Sciatic nerve (tissue), 2 donors: ENCODE measurements at regions not wholly inside any gene's neighbourhood (a gene's known extent, or its start where the extent isn't known, plus 50 kb on each side); places are given as distances from the start of the nearest gene placed in this dataset.

Experiments used
- ATAC-seq: fragments of 200-7000 bp; cut with Tn5 transposase; one replicate; pipeline ENCODE4 v1.9.1; 2020; ENCODE audit warnings: mild to moderate bottlenecking, moderate library complexity
- DNase-seq: peaks from one replicate; pipeline ENCODE4 v3.0.0-alpha.2; 2020; ENCODE audit warnings: low spot score
- intact Hi-C: fragments of 100-400 bp; cut with DNase I; formaldehyde crosslinking; loops from one replicate; pipeline ENCODE4 v1.14.2; 2022
- donor health status: DM: no; HTN: no; CAD: no.
- donor health status: DM: no; HTN: no; CAD: no.

DNA sequence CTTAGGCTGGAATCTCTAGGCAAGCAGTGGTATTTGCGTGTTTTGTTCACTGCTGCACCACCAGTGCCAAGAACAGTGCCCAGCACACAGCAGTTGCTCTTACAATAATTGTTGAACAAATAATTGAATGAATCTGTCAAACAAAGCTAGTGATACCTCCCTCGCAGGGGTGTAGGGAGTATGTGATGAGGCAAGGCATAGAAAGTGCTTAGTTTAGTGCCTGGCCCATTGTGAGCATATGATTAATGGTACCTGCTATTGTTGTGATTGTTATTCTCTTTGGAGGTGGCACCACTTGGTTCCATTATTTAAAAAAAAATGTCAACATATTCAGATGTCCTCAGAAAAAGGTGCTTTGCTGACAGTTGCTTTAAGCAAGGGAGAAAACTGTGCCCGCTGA is 210.1 kb upstream of the TBX3 start:
- intact Hi-C loops: no loop called here
- no peak for DNase-seq
- ATAC-seq: no peak

DNA sequence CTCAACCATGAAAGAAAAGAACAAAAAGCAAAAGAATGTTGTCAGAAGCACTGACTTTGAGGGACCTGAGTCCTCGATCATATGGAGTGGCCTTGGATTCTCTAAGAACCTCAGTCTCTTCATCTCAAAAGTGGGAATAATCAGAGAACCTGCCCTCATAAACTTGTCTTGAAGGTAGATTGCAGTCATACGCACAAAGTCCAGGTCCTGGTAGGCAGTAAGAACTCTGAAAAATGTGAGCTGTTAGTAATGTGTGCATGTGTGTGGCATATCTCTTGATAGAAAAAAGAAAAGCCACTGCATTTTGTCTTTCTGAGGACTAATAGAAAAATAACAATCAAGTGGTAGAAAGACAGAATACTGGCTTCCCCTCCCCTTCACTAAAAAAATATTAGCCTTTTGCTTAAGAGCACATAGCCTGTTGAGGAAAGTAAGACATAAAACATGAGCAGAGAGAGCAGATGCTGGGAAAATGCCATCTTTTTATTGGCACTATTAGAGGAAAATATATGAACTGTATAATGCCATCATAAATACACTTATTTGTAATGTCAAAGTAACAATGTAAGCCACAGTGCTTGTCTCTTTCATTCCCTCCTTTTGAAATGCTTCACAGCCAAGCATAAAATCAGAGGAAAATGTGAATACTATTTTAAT is 205.1 kb upstream of the TBX3 start:
- ATAC-seq: no peak
- intact Hi-C loops: no loop called here
- DNase-seq: no peak

- intact Hi-C loops: no loop called here
Observed at GRCh38 chr12:114888448-114888847, 204.5 kb upstream of the TBX3 start.

GRCh38 chr12:114885501-114885900 is 201.5 kb upstream of the TBX3 start:
- ATAC-seq (no peak), DNase-seq (no peak)
- intact Hi-C loops: no loop called here

More at GRCh38 chr12:114888448-114888847, 204.5 kb upstream of the TBX3 start:
- DNase-seq (no peak), ATAC-seq (no peak)

DNA sequence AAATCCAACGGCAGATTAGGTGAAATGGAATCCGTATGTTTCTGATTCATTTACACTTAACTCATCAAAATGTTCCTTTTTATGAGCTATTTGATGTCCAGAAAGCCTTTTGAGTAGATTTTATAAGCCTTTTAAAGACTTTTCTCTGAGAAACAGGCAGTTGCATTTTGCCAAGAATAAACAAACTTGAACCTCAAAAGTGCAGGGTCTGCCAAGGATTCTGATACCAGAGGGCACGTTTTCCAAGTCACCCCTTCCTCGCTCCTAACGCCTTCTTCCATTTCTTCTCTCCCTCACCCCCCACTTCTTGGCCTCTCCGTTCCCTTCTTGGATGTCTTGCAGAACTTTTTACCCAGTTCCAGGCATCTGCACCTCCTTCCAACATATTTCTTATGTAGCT is 200.6 kb upstream of the TBX3 start:
- DNase-seq (no peak), ATAC-seq (no peak)
- intact Hi-C loops: no loop called here

- intact Hi-C loops: no loop called here
- DNase-seq: no peak
- no peak for ATAC-seq
Observed at GRCh38 chr12:114882083-114882482, 198.1 kb upstream of the TBX3 start.

DNA sequence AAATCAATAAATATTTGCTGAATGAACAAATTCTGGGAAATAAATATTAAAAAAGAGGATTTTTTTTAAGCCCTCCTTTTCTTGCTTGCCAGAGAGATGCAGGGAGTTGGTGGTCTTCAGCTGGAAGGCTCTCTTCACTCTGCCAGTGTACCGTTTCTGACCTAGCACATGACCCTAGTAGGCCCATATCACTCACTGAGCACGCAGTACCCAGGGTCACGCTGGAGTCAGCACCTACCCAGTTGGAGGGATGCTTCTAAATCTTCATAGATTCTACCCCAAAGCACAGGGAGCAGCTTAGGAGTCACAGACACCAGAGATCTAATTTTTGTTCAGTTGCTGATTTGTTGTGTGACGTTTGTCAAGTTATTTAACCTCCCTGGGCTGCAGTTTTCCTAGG is 195.4 kb upstream of the TBX3 start:
- DNase-seq: no peak

DNA sequence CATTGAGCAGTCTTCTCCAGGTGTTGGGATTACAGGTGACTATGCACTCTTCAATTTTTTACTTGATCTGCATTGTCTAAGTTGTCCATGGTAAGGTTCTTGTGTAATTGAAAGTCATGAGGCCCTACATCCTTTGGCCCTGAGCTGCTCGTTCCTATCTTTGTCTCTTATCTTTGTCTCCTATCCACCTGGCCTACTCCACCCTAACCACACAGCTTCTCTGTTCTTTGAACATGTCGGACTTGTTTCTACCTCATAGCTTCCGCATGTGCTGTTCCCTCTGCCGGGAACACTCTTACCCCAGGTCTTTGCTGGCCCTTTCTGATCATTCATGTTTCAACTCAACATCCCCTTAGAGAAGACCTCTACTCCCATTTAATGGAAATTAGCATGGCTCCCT is 194.8 kb upstream of the TBX3 start:
- intact Hi-C loops: no loop called here
- no peak for ATAC-seq
- DNase-seq: no peak

More for the DNA sequence above, 195.4 kb upstream of the TBX3 start:
- intact Hi-C loops: no loop called here
- ATAC-seq: no peak

- peak; percentile 85 for ATAC-seq
- intact Hi-C loops: no loop called here
- DNase-seq: no peak
Observed at GRCh38 chr12:114876968-114877680, 193.1 kb upstream of the TBX3 start.

DNA sequence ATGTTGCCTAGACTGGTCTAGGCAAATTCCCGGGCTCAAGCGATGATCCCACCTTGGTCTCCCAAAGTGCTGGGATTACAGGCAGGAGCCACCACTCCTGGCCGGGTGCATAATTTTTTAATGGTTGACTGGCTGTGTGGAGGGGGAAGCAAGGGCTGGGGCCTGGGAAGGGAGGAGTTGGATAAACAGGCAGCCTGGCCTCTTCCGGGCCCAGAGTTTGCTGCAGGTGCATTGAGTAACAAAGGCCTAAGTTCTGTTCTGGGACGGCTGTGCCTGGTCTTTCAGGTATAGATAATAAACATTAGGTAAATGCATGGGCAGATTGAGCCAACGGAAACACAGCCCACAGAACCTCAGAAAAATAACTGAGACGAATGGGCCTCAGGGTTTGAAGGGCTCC is 191.3 kb upstream of the TBX3 start:
- ATAC-seq: no peak

DNA sequence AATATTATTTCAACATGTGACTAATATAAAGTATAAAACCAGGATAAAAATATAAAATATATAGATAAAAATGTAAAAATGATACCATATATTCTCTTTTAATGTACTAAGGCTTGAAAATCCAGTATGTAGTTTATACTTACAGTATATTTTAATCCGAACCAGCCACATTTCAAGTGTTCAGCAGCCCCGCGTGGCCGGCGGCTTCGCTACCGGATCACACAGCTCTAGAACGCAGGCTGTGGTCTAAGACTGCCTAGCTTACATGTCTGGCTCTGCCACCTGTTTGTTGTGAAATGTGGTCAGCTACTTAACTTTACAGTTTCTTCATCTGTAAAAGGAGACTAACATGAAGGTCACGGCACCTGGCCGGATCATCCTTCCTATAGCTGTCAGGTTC is 189.7 kb upstream of the TBX3 start:
- ATAC-seq (no peak), DNase-seq (no peak)
- intact Hi-C loops: no loop called here

More for the DNA sequence above, 191.3 kb upstream of the TBX3 start:
- intact Hi-C loops: no loop called here
- no peak for DNase-seq

- ATAC-seq (peak; percentile 90), DNase-seq (no peak)
- intact Hi-C loops: no loop called here
Observed at GRCh38 chr12:114868995-114869834, 185.2 kb upstream of the TBX3 start.

DNA sequence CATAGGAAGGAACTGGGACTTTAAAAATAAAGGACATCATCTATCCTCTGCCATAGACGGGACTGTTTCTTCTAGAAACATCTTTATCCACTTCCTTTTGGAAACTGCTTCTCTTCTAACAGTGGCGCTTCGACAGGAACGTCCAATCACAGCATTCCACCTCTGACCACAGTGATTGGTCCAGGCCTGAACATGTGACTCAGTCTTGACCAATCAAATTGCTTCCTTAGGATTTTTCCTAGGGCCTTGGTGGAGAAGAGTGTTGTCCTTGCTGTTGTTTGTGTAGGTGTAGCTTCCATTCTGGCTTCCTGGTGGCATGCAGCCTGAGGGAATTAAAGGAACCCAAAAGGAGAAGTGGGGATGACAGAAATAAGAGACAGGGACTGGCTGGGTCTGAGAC is 182.4 kb upstream of the TBX3 start:
- intact Hi-C loops: no loop called here
- DNase-seq (no peak), ATAC-seq (no peak)

DNA sequence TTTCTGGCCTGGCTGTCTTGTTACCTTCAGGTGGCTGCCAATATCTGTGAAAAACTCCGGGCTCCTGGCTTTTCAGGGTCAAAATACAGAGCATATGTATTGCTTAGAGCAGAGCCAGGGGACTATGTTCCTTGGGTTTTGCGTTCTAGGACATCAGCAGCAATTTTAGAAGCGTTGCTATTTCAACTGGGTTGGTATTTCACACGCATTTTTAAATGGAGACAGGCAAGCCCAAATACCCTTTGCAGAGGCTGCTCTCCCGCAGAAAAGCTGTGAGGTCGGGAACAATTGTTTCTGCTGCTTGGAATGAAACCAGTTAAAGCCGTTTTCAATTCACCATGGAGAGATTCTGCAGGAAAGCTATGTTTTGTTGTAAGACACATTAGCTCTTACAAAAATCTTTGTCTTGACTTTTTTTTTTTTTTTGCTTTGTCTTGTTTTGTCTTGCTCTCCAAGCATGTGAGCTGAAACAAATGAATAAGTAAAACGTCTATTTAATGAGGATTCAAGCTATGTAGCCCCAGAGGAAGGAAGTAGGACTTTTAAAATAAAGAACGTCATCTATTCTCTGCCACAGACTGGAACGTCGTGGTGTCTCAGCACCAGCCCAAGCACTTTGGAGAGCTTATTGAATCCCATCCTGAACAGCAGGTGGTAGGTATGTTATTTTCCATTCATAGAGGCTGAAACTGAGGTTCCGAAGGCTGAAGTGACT is 181.0 kb upstream of the TBX3 start:
- DNase-seq (no peak), ATAC-seq (peak; percentile 13)
- intact Hi-C loops: no loop called here

GRCh38 chr12:114863911-114864310 is 179.9 kb upstream of the TBX3 start:
- DNase-seq (no peak), ATAC-seq (no peak)
- intact Hi-C loops: no loop called here

DNA sequence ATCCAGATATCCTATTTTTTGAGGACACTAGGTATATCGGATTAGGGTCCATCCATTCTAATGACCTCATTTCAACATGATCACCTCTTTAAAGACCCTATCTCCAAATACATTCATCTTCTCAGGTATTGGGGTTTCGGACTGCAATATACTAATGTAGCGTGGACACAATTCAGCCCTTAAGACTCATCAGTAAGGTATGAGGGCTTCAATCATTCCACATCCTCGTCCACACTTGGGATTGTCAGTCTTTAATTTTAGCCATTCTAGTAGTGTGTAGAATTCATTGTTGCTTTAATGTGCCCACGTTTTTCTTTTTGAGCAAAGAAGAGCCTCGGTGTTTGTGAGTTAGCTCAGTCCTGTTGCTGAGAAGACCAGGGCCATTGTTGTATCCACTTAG is 177.0 kb upstream of the TBX3 start:
- DNase-seq (no peak), ATAC-seq (no peak)
- intact Hi-C loops: no loop called here

DNA sequence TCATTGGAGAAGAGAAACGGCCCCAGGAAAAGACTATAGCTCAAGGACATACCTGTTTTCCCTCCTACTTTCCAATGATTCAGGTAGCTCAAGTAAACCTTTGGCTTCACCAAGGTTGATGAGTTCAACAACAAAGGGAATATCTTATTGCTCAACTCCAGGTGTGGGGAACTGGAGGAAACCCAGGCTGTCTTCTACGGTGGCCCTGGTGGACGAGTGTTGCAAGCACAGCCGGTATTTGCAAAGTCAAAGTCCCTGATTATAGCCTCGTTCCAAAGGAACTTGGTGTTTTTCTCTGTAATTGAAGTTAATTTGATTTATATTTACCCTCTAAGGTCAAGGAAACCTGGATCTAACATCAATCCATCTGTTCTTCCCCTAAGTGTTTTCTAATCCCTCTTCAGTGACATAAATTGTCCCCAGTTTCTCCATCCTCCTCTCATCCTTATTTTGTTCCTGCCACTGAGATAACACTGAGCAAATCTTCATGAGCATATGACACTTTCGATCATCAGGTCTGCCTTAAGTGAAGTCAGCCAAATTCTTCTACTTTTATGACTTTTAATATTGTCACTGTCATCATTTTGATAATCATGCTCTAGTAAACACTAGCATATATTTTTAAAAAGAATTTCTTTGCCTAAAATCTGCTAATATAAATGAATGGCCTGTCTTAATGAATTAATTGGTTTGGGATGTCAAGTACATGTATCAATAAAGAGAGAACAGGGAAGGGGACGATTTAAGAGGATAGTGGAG is 174.6 kb upstream of the TBX3 start:
- DNase-seq (no peak), ATAC-seq (no peak)
- intact Hi-C loops: no loop called here

- intact Hi-C loops: no loop called here
- ATAC-seq: no peak
- no peak for DNase-seq
Observed at GRCh38 chr12:114855678-114856077, 171.7 kb upstream of the TBX3 start.
